ENCODE measurements at regions not wholly inside any gene's neighbourhood (a gene's known extent, or its start where the extent isn't known, plus 50 kb on each side); places are given as distances from the start of the nearest gene placed in this dataset.

DNA sequence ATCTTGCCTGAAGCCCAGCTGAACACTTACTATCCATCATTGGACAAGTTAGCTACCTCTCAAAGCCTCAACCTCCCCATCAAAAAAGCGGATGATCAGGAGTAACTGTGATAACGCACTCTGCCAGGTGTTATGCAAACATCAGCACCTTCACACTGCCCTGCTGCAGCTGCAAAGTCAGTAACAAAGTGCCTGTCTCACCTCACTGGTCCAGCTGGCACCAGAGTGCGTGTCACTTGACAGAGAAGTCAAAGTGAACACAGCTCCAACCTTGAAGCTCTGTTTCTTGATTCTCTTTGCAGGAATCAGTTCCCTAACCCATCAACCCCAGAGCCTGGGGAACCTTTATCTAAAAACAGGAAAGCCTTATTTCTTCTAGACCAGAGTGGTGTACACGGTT lies 413.6 kb downstream of the CTTN start:
- DNase-seq (ENCODE audit: low read depth in 1 of 2, low spot score in 1 of 2): no peak

DNA sequence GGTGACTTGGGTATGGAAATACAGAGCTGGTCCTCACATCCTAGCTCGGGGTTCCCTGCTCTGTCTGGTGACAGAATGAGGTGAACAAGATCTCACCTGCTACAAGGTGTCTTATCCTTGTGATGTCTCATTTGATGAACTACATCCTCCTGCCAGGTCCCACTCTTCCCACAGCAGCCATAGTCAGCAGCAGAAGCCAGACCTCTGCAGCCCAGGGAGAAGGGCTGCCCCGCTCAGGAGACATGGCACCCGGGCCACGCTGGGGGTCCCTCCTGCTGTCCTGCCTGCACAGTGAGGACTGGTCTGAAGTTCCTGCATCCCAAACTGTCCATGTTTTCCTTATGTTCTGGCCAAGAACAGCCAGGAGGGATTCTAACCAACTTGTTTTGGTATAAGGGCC lies 414.1 kb downstream of the CTTN start:
- no peak for DNase-seq (ENCODE audit: low read depth in 1 of 2, low spot score in 1 of 2)

DNA sequence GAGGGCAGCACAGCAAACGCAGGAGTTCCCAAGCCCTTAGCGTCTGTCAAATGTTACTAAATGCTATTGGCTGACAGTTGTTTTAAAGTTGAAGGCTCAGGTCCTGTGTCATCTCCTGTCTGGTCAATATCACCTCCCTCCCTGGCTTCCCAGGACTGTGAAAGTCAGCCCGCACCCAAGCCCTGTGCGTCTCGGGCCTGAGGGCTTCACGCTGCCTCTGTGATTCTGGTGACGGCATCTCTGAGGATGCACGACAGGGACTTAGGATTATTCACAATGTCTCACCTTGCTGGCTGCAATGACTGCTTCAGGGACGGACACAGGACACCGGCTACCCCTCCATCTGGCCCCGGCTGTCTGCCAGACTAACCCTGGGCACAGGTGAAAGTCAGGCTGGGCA lies 415.3 kb downstream of the CTTN start:
- DNase-seq (ENCODE audit: low read depth in 1 of 2, low spot score in 1 of 2): no peak

DNA sequence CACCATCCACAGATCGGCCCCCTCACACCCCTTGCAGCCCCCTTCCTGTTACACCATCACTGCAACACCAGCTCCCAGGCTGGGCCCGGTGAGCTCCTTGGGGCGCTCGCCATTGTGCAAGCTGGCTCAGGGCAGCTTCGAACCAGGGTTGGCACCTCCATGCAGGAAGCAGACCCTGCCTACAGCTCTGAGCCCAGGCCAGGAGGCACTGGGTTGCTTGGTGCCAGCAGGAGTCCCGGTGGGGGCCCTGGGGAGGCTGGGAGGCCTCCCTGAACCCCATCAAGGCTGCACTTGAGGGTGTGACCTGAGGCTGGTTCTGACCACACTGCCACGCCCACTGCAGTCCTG lies 417.1 kb downstream of the CTTN start:
- DNase-seq (ENCODE audit: low read depth in 1 of 2, low spot score in 1 of 2): no peak

DNA sequence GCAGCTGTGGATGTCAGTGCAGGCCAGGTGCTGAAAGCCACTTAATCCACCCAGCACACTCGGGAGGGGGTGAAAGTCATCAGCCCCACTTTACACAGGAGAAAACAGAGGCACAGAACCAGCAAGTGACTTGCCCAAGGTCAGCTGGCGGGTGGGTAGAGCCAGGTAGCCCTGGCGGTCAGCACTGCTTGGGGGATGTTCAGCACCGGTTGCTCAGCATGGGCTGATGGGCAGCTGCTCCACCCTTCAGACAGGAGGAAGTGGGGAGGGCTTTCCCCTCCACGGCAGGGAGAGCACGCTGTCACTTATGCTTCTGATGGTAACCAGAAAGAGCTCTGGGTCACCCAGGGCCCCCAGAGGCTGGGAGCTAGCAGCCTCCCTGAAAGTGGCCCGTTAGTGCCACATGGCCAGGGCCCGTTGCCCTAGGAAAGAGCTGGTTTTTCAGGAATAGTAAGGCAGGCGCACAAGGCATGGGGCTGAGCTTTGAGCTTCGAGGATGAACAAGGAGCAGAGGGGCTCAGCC lies 417.9 kb downstream of the CTTN start:
- DNase-seq (ENCODE audit: low read depth in 1 of 2, low spot score in 1 of 2): no peak

DNA sequence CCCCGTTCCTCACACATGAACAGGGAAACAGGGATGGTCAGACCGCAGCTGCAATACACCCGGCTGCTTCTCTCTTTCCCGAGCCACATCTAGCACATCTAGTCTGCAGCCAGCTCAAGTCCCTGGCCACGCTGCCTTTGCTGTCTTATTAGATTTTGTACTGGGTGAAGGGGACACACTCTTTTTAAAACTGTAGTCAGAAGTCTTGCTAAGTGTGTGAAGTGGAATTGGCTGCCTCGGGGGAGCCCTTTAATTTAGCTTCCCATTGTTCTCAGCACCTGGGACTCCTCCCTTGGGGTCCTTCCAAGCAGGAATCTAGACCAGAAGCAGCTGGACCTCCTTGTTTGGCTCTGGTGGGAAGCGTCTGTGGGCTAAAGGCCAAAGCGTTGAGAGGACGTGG lies 420.0 kb downstream of the CTTN start:
- no peak for DNase-seq (ENCODE audit: low read depth in 1 of 2, low spot score in 1 of 2)

DNA sequence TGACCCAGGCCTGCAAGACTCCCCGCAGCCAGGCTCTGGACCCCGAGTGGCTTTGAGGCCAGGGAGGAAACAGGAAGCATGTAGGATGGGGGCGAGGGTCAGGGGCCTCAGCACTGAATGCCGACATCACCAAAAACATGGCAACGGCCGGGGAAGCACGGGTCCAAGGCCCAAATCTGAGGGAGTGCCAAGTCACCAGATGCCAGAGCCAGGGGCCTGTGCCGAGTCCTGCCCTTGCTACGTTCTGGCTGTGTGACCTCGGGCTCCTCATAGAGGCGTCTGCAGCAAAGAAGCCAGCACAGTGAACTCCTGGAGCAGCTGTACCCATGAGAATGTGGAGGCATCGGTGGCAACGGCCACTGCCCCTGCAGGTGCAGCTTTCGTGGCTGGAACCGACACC lies 420.7 kb downstream of the CTTN start:
- no peak for DNase-seq (ENCODE audit: low read depth in 1 of 2, low spot score in 1 of 2)

DNA sequence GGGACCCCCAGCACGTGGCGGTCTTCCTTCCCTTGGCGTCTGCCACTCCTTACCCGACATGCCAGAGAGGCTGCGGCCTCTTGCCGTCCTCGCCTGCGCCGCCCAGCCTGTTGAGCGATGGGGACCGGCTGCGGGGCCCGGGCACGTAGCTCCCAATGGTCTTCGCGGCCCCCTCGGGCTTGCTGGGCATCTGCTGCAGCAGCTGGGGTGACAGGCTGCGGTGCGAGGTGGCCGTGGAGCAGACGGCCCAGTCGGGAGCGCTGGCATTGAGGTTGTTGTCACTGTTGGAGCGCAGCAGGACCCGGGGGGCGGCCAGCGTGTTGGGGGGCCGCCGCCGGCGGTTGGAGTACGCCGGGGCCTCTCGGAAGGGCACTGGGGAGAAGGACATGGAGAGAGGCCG lies 422.0 kb downstream of the CTTN start:
- DNase-seq (ENCODE audit: low read depth in 1 of 2, low spot score in 1 of 2): no peak

DNA sequence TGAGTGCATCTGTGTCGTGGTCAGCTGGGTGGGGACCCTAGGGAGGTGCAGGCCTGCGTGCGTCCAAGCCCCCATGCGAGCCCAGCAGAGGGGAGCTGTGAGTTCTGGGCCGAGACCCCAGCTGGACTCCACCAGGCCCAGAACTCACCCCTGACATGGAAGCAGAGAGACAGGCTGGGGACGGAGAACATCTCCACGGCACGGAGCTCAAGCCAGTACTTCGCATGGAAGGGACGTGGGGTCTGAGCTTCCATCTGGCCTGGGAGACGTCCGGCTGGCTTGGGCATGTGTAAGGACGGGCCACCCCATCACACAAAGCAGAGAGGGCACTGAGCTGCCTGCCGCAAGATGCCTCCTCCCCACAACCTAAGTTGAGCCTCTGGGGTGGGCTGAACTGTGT lies 422.4 kb downstream of the CTTN start:
- no peak for DNase-seq (ENCODE audit: low read depth in 1 of 2, low spot score in 1 of 2)

DNA sequence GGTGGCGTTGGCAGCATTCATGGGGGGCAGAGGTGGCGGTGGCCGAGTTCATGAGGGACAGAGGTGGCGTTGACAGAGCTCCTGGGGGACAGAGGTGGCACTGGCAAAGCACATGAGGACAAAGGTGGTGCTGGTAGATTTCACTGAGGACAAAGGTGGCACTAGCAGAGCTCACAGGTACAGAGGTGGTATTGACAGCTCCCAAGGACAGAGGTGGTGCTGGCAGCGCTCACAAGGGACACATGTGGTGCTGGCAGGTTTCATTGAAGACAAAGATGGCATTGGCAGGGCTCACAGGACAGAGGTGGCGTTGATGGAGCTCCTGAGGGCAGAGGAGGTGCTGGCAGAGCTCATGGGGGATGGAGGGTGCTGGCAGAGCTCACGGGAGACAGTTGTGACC lies 425.4 kb downstream of the CTTN start:
- DNase-seq (ENCODE audit: low read depth in 1 of 2, low spot score in 1 of 2): no peak

DNA sequence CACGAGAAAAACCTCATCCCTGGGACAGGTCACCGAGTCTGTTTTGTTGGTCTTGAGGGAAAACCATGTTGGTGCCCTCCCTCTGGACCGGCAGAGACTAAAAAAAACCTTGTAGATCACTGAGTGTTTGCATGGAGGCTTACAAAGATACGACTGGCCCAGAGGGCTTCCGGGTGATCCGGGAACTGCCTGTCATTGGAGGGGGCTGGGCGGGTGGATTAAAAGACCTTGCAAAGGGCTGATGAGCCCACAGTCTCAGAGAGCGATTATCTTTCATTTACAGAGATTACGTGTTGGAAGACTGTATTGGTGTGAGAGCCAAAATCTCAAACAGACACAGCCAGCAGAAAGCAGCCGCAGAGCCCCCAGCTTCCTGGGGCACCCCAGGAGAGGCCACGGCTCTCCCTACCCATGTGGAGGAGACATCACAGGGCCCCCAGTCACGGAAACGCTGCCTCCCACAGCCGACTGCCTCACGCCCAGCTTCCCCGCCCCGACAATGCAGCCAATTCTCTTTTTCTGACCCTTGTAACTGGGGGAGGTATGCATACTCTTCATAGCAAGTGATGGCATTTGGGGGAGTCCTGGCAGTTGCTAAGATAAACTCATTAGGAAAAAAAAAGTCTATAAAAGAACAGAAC lies 426.4 kb downstream of the CTTN start:
- no peak for DNase-seq (ENCODE audit: low read depth in 1 of 2, low spot score in 1 of 2)

DNA sequence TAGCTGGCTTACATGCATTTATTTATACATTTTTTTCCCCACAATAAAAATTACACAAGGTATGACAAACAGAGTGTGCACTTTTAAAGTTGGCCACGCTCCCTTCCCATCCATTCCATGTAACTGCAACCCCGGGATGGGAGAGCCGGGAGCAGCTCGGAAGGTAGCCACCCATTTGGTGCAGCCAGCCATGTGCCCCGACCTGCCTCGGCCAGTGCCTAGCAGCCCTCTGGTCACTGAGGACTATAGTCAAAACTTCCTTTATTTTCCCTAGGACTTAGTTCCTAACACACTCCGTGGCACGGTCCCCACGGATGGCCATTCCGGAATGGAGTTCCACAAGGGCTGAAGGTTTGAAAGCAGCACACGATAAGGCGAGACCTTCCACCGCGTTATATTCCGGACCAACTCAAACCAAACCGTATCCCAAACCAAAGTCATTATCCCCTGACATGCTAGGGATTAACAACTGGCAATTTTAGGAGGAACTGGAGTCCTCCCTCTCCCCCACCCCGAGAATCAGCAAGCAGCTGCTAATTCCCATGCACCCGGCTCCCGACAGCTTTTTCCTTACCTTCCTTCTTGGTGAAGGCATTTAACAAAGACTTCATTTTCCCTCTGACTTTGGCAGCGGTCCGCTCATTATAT lies 426.4 kb downstream of the SHANK2 start:
- DNase-seq (ENCODE audit: low read depth in 1 of 2, low spot score in 1 of 2): no peak

DNA sequence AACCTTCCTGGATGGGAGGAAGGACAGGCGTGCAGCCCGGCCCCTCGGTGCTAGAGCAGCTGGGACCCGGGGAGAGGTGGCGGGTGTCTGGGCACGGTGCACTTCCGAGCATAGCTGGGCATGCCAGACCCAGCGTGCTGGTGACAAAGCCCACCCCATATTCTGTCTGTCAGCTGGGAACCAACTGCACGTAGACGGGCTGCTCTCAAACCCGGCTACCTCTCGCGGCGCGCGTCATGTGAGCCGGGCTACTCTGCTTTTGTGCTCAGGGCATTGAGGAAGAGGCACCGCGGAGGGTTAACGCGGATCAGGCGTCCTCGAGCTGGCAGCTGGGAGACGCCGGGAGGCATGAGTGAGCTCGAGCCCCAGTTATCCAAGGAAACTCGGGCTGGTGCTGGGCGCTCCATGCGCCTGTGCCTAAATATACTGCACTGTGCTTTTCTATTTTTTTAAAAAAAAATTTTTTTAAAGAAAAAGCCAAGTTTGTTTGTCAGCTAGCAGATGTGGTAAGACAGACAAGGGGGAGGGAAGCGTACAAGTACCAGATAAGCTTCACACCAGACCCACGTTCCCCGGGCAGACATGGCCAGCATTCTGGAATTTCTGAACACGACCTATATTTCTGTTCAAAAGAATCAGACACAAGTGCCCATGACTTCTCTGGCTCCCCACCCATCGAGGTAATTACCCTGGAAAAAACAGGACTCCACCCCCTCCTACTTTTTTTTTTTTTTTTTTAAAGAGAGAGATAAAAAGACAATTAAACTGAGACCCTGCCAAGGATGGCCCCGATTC lies 425.6 kb downstream of the SHANK2 start:
- no peak for DNase-seq (ENCODE audit: low read depth in 1 of 2, low spot score in 1 of 2)

DNA sequence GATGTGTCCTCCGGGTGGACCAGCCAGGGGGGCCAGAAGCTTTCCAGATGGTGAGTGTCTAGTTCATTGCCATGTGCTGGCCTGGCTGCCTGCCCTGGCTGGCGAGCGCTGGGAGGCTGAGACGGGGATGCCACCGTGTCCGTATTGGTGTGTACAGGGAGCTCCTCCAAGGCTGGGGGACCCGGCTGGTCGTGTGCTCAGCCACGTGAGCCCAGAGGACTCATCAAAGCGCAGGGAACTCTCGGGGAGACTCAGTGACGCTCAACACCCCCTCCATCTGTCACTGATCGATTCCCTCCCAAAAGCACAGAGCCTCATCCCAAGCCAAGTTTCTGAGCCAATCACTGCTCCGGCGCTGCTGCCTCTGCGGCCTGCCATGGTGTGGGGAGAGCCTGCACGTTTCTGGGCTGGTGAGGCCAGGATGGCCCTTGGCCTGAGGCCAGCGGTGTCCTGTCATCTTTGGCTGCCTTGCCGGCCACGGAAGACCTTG lies 423.7 kb downstream of the SHANK2 start:
- no peak for DNase-seq (ENCODE audit: low read depth in 1 of 2, low spot score in 1 of 2)

DNA sequence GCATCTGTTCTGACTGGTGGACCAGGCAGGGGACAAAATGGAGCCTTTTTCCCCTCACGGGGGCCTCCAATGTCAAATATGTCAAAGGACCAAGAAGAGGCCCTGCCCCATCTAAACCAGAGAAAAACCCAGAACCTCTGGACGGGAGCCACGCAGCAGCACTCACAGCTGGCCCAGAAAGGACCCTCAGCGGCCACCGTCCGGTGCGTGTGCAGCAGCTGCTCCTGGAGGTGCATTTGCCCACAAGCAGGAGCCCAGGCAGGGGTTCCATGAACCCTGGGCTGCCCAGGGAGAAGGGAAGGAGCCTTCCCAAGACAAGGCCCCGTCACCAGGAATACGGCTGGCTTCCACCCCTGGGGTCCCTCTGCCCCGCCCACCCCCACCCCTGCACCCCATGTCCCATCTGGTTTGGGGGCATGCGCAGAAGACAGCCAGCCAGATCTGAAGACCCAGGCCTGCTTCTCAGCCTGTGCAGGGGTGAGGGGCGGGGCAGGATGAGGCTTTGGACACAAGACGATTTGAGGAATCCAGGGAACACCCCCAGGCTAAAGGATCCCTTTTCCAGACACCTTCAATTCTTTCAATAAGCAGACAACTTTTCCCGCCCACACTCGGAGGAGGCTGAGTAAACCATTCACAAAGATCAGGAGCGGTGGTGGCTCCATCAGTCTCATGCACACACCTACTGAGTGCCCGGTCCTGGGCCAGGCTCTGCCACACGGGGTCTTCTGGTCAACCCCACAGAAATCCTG lies 423.1 kb downstream of the SHANK2 start:
- no peak for DNase-seq (ENCODE audit: low read depth in 1 of 2, low spot score in 1 of 2)

DNA sequence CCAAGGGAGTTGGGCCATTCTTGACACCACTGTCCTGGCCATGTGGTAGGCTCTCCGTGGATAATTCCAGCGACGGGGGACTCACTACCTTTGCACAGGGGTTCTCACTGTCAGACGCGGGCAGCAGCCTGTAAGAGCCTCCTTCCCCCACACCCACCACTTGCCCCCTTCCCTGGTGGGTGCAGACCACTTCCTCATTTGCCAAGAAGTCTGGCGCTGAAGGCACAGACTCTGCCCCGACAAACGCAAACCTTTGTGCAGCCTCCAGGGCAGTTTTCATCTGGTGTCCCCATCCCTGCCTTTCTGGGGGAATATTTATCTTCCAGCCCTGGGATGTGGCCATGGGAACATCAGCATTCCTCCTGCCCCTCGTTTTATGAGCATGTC lies 422.5 kb downstream of the SHANK2 start:
- DNase-seq (ENCODE audit: low read depth in 1 of 2, low spot score in 1 of 2): no peak

DNA sequence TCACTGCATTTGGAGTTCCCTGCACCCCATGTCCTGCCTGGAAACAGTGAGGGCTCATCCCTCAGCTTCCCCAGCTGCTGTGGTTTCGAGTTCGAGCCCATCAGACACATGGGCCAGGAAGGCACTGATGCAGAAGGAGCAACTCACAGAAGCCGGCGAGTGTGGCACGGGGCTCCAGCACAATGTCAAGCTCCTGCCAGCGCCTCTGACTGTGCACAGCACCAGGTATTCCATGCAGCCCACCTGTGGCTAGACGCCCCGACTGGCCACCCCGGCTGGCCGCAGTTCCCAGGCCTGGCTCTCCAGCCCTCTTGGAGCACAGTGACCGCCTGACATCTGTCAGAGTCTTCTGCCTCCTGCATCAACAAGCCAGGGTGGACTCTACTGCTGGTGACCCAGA lies 419.4 kb downstream of the SHANK2 start:
- no peak for DNase-seq (ENCODE audit: low read depth in 1 of 2, low spot score in 1 of 2)

DNA sequence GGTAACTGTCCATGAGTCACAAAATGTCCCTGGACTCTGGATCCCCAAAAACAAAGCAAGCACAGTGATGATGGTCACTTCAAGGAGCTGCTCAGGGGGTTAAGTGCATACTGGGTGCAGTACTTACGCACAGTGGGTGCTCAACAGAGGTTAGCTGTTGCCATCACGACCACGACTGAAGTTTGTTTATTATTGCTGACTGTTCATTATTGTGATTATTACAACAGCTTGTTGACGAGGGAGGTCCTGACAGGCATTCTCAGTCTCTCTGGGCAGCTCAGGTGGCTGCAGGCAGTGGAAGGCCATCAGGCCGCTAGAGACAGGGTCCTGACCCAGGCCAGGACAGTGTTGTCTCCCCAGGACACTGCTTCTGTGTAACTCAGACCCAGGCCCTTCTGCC lies 418.8 kb downstream of the SHANK2 start:
- no peak for DNase-seq (ENCODE audit: low read depth in 1 of 2, low spot score in 1 of 2)

DNA sequence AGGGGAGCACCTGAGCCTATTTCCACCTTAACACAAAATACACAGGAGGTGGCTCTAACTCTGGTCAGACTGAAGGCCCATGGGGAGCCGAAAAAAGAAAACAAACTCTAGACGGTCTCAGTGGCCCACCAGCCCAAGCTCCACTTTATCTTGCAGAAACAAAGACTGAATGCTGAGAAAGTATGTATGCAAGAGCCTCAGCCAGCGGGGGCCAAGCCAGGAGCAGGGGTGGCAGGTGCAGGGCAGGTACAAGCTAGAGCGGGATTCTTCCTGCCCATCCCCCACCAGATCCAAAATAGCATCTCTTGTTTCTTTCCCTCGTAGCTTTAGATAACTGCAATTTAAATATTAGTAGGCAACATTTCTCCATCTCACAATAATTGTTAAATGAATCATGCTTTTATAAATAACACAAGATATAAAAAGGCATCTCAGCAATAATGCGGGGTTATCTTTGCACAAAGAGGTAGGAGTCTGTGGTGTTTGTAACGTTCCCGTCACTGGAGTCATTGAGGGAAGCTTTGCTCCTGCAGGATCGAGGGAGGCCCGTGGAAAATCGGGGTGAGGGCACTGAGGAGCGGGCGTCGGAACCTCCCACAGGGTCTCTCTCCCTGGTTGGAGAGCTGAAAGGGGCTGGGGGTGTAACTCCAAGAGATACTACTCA lies 418.0 kb downstream of the SHANK2 start:
- no peak for DNase-seq (ENCODE audit: low read depth in 1 of 2, low spot score in 1 of 2)

DNA sequence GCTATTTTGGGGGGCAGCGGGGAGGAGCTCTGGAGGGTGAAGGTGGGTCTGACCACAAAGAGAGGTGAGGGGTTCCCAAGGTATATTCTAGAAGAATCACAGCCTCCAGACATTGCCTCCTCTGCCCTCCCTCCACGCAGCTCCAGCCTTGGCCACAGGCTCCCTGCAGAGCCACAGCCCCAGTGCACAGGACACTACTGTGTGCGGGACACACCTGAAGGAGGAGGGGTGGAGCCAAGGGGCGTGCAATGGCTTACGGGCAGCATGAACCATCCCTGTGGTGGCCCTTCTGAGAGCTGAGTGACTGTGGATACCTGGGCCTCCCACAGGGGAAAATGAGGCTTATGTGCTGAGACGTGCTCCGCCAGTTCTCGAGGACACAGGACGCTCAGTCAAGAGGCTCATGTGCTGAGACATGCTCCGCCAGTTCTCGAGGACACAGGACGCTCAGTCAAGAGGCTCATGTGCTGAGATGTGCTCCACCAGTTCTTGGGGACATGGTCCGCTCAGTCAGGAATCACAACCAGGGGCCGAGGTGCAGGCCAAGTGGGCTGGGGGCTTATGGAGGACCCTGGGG lies 417.3 kb downstream of the SHANK2 start:
- no peak for DNase-seq (ENCODE audit: low read depth in 1 of 2, low spot score in 1 of 2)

DNA sequence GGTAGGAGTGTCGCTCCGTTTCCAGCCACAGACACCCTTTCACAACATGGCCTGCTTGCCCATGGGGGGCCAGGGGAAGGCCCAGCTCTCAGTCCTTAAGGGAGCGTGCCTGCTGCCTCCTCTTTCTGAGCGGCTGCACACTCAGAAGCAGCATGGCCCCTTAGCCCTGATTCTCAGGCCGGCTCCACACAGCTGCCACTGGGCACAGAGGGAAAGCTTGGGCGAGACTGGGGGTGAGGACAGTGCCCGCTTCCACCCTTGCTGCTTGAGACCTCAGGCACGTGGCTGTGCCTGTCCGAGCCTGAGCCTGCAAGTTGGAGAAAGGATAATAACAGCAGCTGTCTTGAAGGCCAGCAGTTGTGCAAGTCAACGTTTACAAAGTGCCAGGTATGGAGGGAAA lies 416.3 kb downstream of the SHANK2 start:
- DNase-seq (ENCODE audit: low read depth in 1 of 2, low spot score in 1 of 2): no peak
